ENCODE measurements at regions not wholly inside any gene's neighbourhood (a gene's known extent, or its start where the extent isn't known, plus 50 kb on each side); places are given as distances from the start of the nearest gene placed in this dataset.

DNA sequence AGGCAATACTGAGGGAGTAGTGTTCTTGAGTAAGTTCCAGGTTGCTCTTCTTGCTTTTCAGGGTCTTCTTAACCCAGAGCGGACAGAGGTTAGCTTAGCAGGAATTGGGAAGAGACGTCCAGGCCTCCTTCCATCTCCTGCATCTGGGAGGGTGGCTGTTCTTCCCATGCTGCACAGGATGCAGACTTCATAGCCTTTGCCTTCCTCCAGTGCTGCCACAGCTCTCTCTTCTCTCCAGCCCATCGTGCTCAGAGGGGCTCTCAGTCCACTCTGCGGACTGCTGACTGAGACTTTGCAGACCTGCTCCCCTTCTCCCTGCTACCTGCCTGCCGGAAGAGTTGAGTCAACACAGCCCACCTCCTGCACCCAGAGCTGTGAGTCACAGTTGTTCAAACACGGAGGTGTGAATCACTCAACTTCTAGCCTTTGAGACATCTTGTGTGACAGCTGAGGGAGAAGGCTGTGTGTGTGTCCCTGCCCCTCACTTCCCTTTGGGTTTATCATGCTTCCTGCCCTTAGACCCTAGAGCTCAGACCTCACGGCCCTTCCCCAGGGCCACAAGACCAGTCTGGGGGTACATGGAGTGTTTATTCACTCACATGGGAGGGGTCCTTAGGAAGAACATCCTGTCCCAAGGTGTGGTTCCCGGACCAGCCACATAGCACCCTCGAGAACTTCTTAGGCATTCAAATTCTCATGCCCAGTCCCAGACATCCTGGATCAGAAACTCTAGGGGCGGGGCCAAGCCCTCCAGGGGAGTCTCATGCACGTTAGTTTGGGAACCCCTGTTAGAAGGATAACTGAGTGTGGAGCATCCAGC lies 158.3 kb upstream of the CACNA1E start:
- TF ChIP-seq, protein P1, sequence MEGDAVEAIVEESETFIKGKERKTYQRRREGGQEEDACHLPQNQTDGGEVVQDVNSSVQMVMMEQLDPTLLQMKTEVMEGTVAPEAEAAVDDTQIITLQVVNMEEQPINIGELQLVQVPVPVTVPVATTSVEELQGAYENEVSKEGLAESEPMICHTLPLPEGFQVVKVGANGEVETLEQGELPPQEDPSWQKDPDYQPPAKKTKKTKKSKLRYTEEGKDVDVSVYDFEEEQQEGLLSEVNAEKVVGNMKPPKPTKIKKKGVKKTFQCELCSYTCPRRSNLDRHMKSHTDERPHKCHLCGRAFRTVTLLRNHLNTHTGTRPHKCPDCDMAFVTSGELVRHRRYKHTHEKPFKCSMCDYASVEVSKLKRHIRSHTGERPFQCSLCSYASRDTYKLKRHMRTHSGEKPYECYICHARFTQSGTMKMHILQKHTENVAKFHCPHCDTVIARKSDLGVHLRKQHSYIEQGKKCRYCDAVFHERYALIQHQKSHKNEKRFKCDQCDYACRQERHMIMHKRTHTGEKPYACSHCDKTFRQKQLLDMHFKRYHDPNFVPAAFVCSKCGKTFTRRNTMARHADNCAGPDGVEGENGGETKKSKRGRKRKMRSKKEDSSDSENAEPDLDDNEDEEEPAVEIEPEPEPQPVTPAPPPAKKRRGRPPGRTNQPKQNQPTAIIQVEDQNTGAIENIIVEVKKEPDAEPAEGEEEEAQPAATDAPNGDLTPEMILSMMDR (IDR thresholded peaks at IDR 0.05), result no peak
- TF ChIP-seq POLR2A (IDR thresholded peaks at IDR 0.05) (no peak), POLR2AphosphoS5 (IDR thresholded peaks at IDR 0.05) (no peak)

Data from gastroesophageal sphincter (tissue), 3 donors.